Stomach (tissue), 8 donors: ENCODE measurements at regions not wholly inside any gene's neighbourhood (a gene's known extent, or its start where the extent isn't known, plus 50 kb on each side); places are given as distances from the start of the nearest gene placed in this dataset.

Experiments
- DNase-seq, 2 donors: peaks; one replicate each; pipeline versions ENCODE4 v3.0.0 to v3.0.0-alpha.2; 2013 to 2019
- H3K27ac ChIP-seq, 5 donors: fragments of 200-600 bp in 4 of 5; sonication (generic) in 4 of 5; one replicate each; pipeline ENCODE4 v1.5.1; 2013 to 2019; ENCODE audit warnings: mild to moderate bottlenecking in 1 of 5, moderate library complexity in 1 of 5
- H3K27me3 ChIP-seq, 3 donors: fragments of 200-600 bp; sonication (generic); one replicate each; pipeline ENCODE4 v1.5.1; 2017 to 2019; ENCODE audit warnings: mixed run types in 1 of 3
- H3K36me3 ChIP-seq, 4 donors: fragments of 200-600 bp; sonication (generic); 1 replicate in 3 of 4; 2 replicates in 1 of 4; pipeline ENCODE4 v1.5.1; 2016 to 2019
- H3K4me1 ChIP-seq, 4 donors: fragments of 200-600 bp; sonication (generic); one replicate each; pipeline ENCODE4 v1.5.1; 2016 to 2019
- H3K4me3 ChIP-seq, 4 donors: fragments of 200-600 bp; sonication (generic) in 3 of 4; one replicate each; pipeline ENCODE4 v1.5.1; 2016 to 2019; ENCODE audit warnings: mild to moderate bottlenecking in 1 of 4
- H3K9me3 ChIP-seq, 4 donors: fragments of 200-600 bp; sonication (generic); one replicate each; pipeline ENCODE4 v1.5.1; 2016 to 2019
- CTCF ChIP-seq, 7 experiments: fragments of 450-650 bp in 4 of 7; fragments of 200-600 bp in 3 of 7; sonication (generic) in 3 of 7; IDR thresholded peaks; one replicate each; pipeline ENCODE4 v1.5.1; 2016 to 2019; ENCODE audit warnings: antibody characterized with exemption in 7 of 7, control low read depth in 2 of 7, mild to moderate bottlenecking in 1 of 7
- EP300 ChIP-seq: sonication (generic); formaldehyde crosslinking; IDR thresholded peaks from one replicate; pipeline ENCODE4 v1.6.1; 2017; ENCODE audit warnings: antibody characterized with exemption
- POLR2A ChIP-seq, 4 donors: fragments of 450-650 bp; IDR thresholded peaks; one replicate each; pipeline ENCODE4 v1.6.1; 2016; ENCODE audit warnings: antibody characterized with exemption in 4 of 4, control low read depth in 2 of 4, mild to moderate bottlenecking in 1 of 4, moderate library complexity in 1 of 4
- POLR2AphosphoS5 ChIP-seq, 3 donors: sonication (generic); formaldehyde crosslinking; IDR thresholded peaks; one replicate each; pipeline ENCODE4 v1.6.1; 2016; ENCODE audit warnings: antibody characterized with exemption in 3 of 3
- WGBS, 5 donors: extraction: QIAGEN DNeasy Blood & Tissue Kit in 3 of 5; methylation state at CpG; one replicate each; pipeline versions ENCODE4 v1.1.5 to v1.1.7; 2013 to 2018; 5-methylcytosine and 5-hydroxymethylcytosine counted together
- intact Hi-C: fragments of 100-400 bp; cut with DNase I; formaldehyde crosslinking; loops from one replicate; pipeline ENCODE4 v1.15.1; 2023; ENCODE audit warnings: low total_unique reads
- donor health status: healthy with polysubstance abuse.
- donor health status: Bipolar disorder and iron deficiency.
- donor health status: healthy.

- 85 to 100% (median 87%) methylated on average over 1 of the region's 1 CpG for WGBS, 5 donors
- Histone ChIP-seq H3K27ac (no peak overlapping the region), H3K36me3 (no peaks in the 10 kb centered on the region), H3K4me1 (no peaks in the 10 kb centered on the region), H3K27me3 (no peaks in the 10 kb centered on the region), H3K4me3 (no peak overlapping the region), H3K9me3 (peaks cover 5 to 67% (median 52%) of the 10 kb centered on the region in 4 donors)
- no peak for TF ChIP-seq EP300
- no peak for TF ChIP-seq CTCF (IDR thresholded peaks at IDR 0.05)
- no peak for TF ChIP-seq POLR2AphosphoS5 (IDR thresholded peaks at IDR 0.05)
- TF ChIP-seq POLR2A (IDR thresholded peaks at IDR 0.05) = no peak
- intact Hi-C loops = no loop called here
- no peak for DNase-seq
These were observed 56.1 kb upstream of the SCAF11 start for GRCh38 chr12:46046436-46046835.

GRCh38 chr12:46043972-46044520 is 53.7 kb upstream of the SCAF11 start:
- Histone ChIP-seq H3K4me3 (no peak overlapping the region), H3K4me1 (no peaks in the 10 kb centered on the region), H3K27me3 (no peaks in the 10 kb centered on the region), H3K27ac (no peak overlapping the region), H3K9me3 (peaks cover 5 to 47% (median 34%) of the 10 kb centered on the region in 4 donors), H3K36me3 (no peaks in the 10 kb centered on the region)
- DNase-seq = no peak
- 24 to 50% (median 43%) methylated on average over 1 of the region's 1 CpG for WGBS, 5 donors
- TF ChIP-seq POLR2AphosphoS5 (IDR thresholded peaks at IDR 0.05) (no peak), POLR2A (IDR thresholded peaks at IDR 0.05) (no peak)
- intact Hi-C loops = no loop called here
